SJCRH30 (cell line): ENCODE measurements at regions not wholly inside any gene's neighbourhood (a gene's known extent, or its start where the extent isn't known, plus 50 kb on each side); places are given as distances from the start of the nearest gene placed in this dataset.
"Not testable (repeated sequence)": the region's sequence is repeated elsewhere in the genome, so short reads cannot be mapped to it uniquely, and the experiment has no call there.

Experiments used
- DNase-seq, 2 experiments: peaks; one replicate each; pipeline ENCODE4 v3.0.0-alpha.2; 2015 to 2020
- H3K27ac ChIP-seq: fragments of 250-450 bp; sonication (Bioruptor Pico); 2 replicates; pipeline ENCODE4 v1.5.1; 2020; ENCODE audit warnings: mild to moderate bottlenecking, moderate library complexity
- H3K27me3 ChIP-seq: fragments of 250-450 bp; sonication (Bioruptor Pico); 2 replicates; pipeline ENCODE4 v1.5.1; 2020; ENCODE audit warnings: mild to moderate bottlenecking, moderate library complexity
- H3K36me3 ChIP-seq: fragments of 250-450 bp; sonication (Bioruptor Pico); 2 replicates; pipeline ENCODE4 v1.5.1; 2020; ENCODE audit warnings: mild to moderate bottlenecking, moderate library complexity
- H3K4me1 ChIP-seq: fragments of 250-450 bp; sonication (Bioruptor Pico); 2 replicates; pipeline ENCODE4 v1.5.1; 2020; ENCODE audit warnings: mild to moderate bottlenecking, moderate library complexity
- H3K4me3 ChIP-seq: fragments of 250-450 bp; sonication (Bioruptor Pico); 2 replicates; pipeline ENCODE4 v1.5.1; 2020; ENCODE audit warnings: mild to moderate bottlenecking, moderate library complexity
- H3K9me3 ChIP-seq: fragments of 250-450 bp; sonication (Bioruptor Pico); replicated peaks from 2 replicates; pipeline ENCODE4 v1.5.1; 2020; ENCODE audit warnings: mild to moderate bottlenecking, moderate library complexity

- not testable (repeated sequence) for H3K27me3 ChIP-seq, H3K27ac ChIP-seq, H3K36me3 ChIP-seq, H3K9me3 ChIP-seq, H3K4me1 ChIP-seq, DNase-seq, H3K4me3 ChIP-seq
Measured at GRCh38 chr1:83142802-83143201, 856.1 kb downstream of the TTLL7 start.

- H3K4me3 ChIP-seq, H3K27me3 ChIP-seq, H3K9me3 ChIP-seq, DNase-seq, H3K36me3 ChIP-seq, H3K27ac ChIP-seq, H3K4me1 ChIP-seq: not testable (repeated sequence)
Measured at GRCh38 chr1:83135524-83136157, 863.3 kb downstream of the TTLL7 start.

DNA sequence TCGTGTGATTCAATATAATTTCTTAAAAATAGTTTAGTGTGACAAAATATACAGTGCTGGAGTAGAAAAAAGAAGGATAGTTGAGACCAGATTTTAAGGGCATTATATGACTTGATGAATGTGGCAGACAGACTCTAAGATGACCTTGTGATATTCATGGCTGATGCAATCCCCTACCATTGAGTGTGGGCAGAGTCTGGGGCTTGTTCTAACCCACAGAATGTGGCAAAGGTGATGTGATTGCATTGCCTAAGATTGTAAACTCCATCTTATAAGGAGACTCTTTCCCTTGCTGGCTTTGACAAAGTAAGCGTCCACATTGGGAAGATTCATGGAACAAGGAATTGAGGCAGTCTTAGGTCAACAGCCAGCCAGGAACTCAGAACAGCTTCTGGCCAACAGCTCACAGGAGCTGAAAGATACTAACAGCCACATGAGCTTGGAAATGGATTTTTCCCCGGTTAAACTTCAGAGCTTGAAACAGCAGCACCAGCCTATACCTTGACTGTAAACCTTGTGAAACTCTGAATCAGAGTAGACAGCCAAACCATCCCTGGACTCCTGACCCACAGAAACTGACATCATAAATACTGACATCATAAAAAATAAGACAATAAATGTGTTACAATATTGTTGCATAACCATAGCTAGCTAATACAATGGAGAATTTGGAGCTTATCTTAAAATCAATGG lies 864.5 kb downstream of the TTLL7 start:
- not testable (repeated sequence) for H3K9me3 ChIP-seq, H3K4me3 ChIP-seq, H3K36me3 ChIP-seq, H3K27me3 ChIP-seq, DNase-seq, H3K4me1 ChIP-seq, H3K27ac ChIP-seq

DNA sequence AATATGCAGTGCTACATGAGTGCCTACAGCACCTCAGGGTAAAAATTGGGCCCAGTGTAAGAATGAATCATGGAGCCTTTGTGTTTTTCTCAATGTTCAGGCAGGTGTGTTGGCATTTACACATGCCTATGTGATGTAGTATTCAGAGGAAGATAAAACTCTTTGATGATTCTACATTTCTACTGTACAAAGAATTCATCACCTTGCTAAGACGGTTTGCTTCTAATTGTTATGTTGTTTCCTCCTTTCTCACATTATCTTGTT lies 867.3 kb downstream of the TTLL7 start:
- Histone ChIP-seq H3K27me3 (no peaks in the 10 kb centered on the region), H3K4me1 (no peaks in the 10 kb centered on the region), H3K9me3 (no peaks in the 10 kb centered on the region), H3K27ac (no peak overlapping the region), H3K4me3 (no peak overlapping the region), H3K36me3 (no peaks in the 10 kb centered on the region)
- no peak for DNase-seq

- Histone ChIP-seq H3K4me1 (no peaks in the 10 kb centered on the region), H3K27ac (no peak overlapping the region), H3K9me3 (no peaks in the 10 kb centered on the region), H3K4me3 (no peak overlapping the region), H3K27me3 (no peaks in the 10 kb centered on the region), H3K36me3 (no peaks in the 10 kb centered on the region)
- no peak for DNase-seq
Measured at GRCh38 chr1:83130886-83131691, 867.8 kb downstream of the TTLL7 start.

GRCh38 chr1:83129107-83129506 lies 869.8 kb downstream of the TTLL7 start:
- Histone ChIP-seq H3K4me1 (no peaks in the 10 kb centered on the region), H3K27me3 (no peaks in the 10 kb centered on the region), H3K27ac (no peak overlapping the region), H3K9me3 (no peaks in the 10 kb centered on the region), H3K4me3 (no peak overlapping the region), H3K36me3 (no peaks in the 10 kb centered on the region)
- DNase-seq = no peak

- DNase-seq = no peak
- Histone ChIP-seq H3K36me3 (0 out of 2 replicates have a peak, but pooled peaks cover 2% of the 10 kb centered on the region), H3K4me3 (no peak overlapping the region), H3K27ac (no peak overlapping the region), H3K4me1 (no peaks in the 10 kb centered on the region), H3K9me3 (no peaks in the 10 kb centered on the region), H3K27me3 (no peaks in the 10 kb centered on the region)
Measured at GRCh38 chr1:83125456-83125855, 873.5 kb downstream of the TTLL7 start.

DNA sequence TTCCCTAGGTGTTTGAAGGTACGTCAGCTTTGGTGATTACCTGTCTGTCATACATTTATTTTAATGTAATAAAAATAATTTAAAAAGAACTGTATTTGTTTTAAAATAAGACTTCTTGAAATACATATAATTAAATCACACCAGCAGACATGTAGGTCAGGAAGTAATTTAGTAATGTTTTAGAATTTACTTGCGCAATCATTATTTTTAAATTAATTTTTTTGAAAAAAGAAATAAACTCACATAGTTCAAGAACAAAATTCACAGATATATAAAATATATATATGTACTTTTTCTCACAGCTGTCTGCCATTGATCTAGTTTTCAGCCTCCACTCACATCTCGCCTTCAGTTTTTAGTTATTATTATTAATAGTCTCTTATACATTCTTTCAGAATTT lies 875.9 kb downstream of the TTLL7 start:
- no peak overlapping the region for H3K27ac ChIP-seq
- no peak overlapping the region for H3K4me3 ChIP-seq
- no peak for DNase-seq
- no peaks in the 10 kb centered on the region for H3K27me3 ChIP-seq
- 0 out of 2 replicates have a peak, but pooled peaks cover 2% of the 10 kb centered on the region for H3K36me3 ChIP-seq
- no peaks in the 10 kb centered on the region for H3K9me3 ChIP-seq
- H3K4me1 ChIP-seq = no peaks in the 10 kb centered on the region

DNA sequence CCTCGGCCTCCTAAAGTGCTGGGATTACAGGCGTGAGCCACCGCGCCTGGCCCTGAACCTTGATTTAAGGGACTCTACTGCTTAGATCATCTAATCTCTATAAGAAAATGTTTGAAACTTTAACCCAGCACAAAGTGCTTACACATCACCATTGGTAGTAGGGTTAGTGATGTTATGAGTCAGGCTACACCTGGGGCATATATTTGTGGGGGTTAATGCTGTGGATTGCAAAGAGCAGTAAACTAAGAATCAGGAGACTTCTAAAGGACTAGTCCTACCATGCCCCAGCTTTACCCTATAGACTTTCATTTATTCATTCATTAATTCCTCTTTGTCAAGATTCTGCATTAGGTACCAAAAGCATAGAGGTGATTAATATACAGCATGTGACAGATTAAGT lies 880.5 kb downstream of the TTLL7 start:
- Histone ChIP-seq H3K9me3 (no peaks in the 10 kb centered on the region), H3K4me3 (no peak overlapping the region), H3K27ac (no peak overlapping the region), H3K4me1 (no peaks in the 10 kb centered on the region), H3K36me3 (0 out of 2 replicates have a peak, but pooled peaks cover 2% of the 10 kb centered on the region), H3K27me3 (no peaks in the 10 kb centered on the region)
- no peak for DNase-seq

- not testable (repeated sequence) for H3K27ac ChIP-seq, H3K27me3 ChIP-seq, H3K36me3 ChIP-seq, H3K9me3 ChIP-seq, DNase-seq, H3K4me3 ChIP-seq, H3K4me1 ChIP-seq
Measured at GRCh38 chr1:83117030-83117429, 881.9 kb downstream of the TTLL7 start.

DNA sequence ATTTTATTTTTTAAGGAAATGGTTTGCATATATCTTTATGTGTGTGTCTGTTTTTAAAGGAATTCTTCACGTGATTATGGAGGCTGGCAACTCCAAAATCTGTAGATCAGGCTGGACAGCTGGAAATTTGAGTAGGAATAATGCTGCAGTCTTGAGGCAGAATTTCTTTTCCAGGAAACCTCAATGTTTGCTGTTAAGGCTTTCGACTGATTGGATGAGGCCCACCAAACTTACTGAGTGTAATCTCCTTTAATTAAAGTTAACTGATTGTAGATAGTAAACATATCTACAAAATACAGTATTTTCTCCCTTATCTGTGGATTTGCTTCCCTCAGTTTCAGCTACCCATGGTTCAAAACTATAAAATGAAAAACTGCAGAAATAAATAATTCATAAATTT lies 883.1 kb downstream of the TTLL7 start:
- Histone ChIP-seq H3K27ac (no peak overlapping the region), H3K27me3 (no peaks in the 10 kb centered on the region), H3K36me3 (0 out of 2 replicates have a peak, but pooled peaks cover 2% of the 10 kb centered on the region), H3K4me1 (no peaks in the 10 kb centered on the region), H3K4me3 (no peak overlapping the region), H3K9me3 (no peaks in the 10 kb centered on the region)
- DNase-seq = no peak

GRCh38 chr1:83114136-83114834 lies 884.6 kb downstream of the TTLL7 start:
- Histone ChIP-seq H3K9me3 (no peaks in the 10 kb centered on the region), H3K27me3 (no peaks in the 10 kb centered on the region)

GRCh38 chr1:83113652-83114051 lies 885.3 kb downstream of the TTLL7 start:
- no peak for DNase-seq
- H3K36me3 ChIP-seq = no peaks in the 10 kb centered on the region
- no peaks in the 10 kb centered on the region for H3K4me1 ChIP-seq
- H3K27me3 ChIP-seq = no peaks in the 10 kb centered on the region
- no peaks in the 10 kb centered on the region for H3K9me3 ChIP-seq
- H3K4me3 ChIP-seq = no peak overlapping the region
- no peak overlapping the region for H3K27ac ChIP-seq

More at GRCh38 chr1:83114136-83114834, 884.6 kb downstream of the TTLL7 start:
- no peaks in the 10 kb centered on the region for H3K36me3 ChIP-seq
- no peaks in the 10 kb centered on the region for H3K4me1 ChIP-seq
- DNase-seq = no peak
- no peak overlapping the region for H3K4me3 ChIP-seq
- H3K27ac ChIP-seq = no peak overlapping the region

- no peak overlapping the region for H3K4me3 ChIP-seq
Measured at GRCh38 chr1:83112248-83112885, 886.6 kb downstream of the TTLL7 start.

GRCh38 chr1:83110156-83110555 lies 888.8 kb downstream of the TTLL7 start:
- no peak for DNase-seq
- Histone ChIP-seq H3K9me3 (no peaks in the 10 kb centered on the region), H3K4me1 (no peaks in the 10 kb centered on the region), H3K27me3 (no peaks in the 10 kb centered on the region), H3K4me3 (no peak overlapping the region), H3K27ac (no peak overlapping the region), H3K36me3 (no peaks in the 10 kb centered on the region)

More at GRCh38 chr1:83112248-83112885, 886.6 kb downstream of the TTLL7 start:
- Histone ChIP-seq H3K27me3 (no peaks in the 10 kb centered on the region), H3K9me3 (no peaks in the 10 kb centered on the region), H3K36me3 (no peaks in the 10 kb centered on the region), H3K27ac (no peak overlapping the region), H3K4me1 (no peaks in the 10 kb centered on the region)
- no peak for DNase-seq
